ENCODE measurements at regions not wholly inside any gene's neighbourhood (a gene's known extent, or its start where the extent isn't known, plus 50 kb on each side); places are given as distances from the start of the nearest gene placed in this dataset.
A peak's percentile ranks its signal among the peaks of the same experiment; 100 is the strongest.

GRCh38 chr5:125023673-125024072, 277.2 kb upstream of the ZNF608 start:
- peak; percentile 89 for ATAC-seq
- Histone ChIP-seq H3K27me3 (ENCODE audit: low read length) (no peaks in the 10 kb centered on the region), H3K9me2 (replicated peaks; ENCODE audit: low read length) (no peaks in the 10 kb centered on the region), H3K36me3 (ENCODE audit: low read depth, low read length) (no peaks in the 10 kb centered on the region), H3K79me2 (ENCODE audit: low read length) (no peaks in the 10 kb centered on the region), H4K20me1 (ENCODE audit: low read length) (no peaks in the 10 kb centered on the region), H3K27ac (ENCODE audit: low read length) (no peak overlapping the region), H3K4me2 (ENCODE audit: low read length) (no peak overlapping the region), H3K9ac (ENCODE audit: low read length) (no peak overlapping the region), H3F3A (ENCODE audit: low read length, unreplicated experiment) (no peaks in the 10 kb centered on the region), H2AFZ (ENCODE audit: low read length) (no peak overlapping the region), H3K4me1 (ENCODE audit: insufficient read depth, low read length) (peaks cover 20% of the 10 kb centered on the region), H3K9me3 (ENCODE audit: low read length) (no peaks in the 10 kb centered on the region), H3K4me3 (ENCODE audit: low read length) (no peak overlapping the region)
- TF ChIP-seq EZH2phosphoT487 (IDR thresholded peaks at IDR 0.05; ENCODE audit: borderline replicate concordance, low read length), result no peak
- TF ChIP-seq CTCF (conservative IDR thresholded peaks at IDR 0.05; ENCODE audit: low read depth, low read length), result no peak
- no peak for TF ChIP-seq EZH2 (IDR thresholded peaks at IDR 0.05; ENCODE audit: low read length, unreplicated experiment)
- POLR2A ChIA-PET (ENCODE audit: unreplicated experiment), result no interaction called here
- BruUV-seq (replicated peaks), result no TSS peak
- intact Hi-C loops (cut with micrococcal nuclease), result no loop called here
- DNase-seq, result peak; percentile 74
- CTCF ChIA-PET, result no interaction called here

- Histone ChIP-seq H3K4me1 (ENCODE audit: insufficient read depth, low read length) (peaks cover 20% of the 10 kb centered on the region), H3K9ac (ENCODE audit: low read length) (no peak overlapping the region), H3K79me2 (ENCODE audit: low read length) (no peaks in the 10 kb centered on the region), H3K4me3 (ENCODE audit: low read length) (no peak overlapping the region), H3K27me3 (ENCODE audit: low read length) (no peaks in the 10 kb centered on the region), H3K9me2 (replicated peaks; ENCODE audit: low read length) (no peaks in the 10 kb centered on the region), H2AFZ (ENCODE audit: low read length) (no peak overlapping the region), H4K20me1 (ENCODE audit: low read length) (no peaks in the 10 kb centered on the region), H3K36me3 (ENCODE audit: low read depth, low read length) (no peaks in the 10 kb centered on the region), H3F3A (ENCODE audit: low read length, unreplicated experiment) (no peaks in the 10 kb centered on the region), H3K27ac (ENCODE audit: low read length) (peak overlapping the region; percentile 17; the same call in 1 of the 2 replicates), H3K9me3 (ENCODE audit: low read length) (no peaks in the 10 kb centered on the region), H3K4me2 (ENCODE audit: low read length) (no peak overlapping the region)
- intact Hi-C loops (cut with micrococcal nuclease), result no loop called here
- DNase-seq (peak; percentile 61), ATAC-seq (no peak)
- no TSS peak for BruUV-seq (replicated peaks)
- TF ChIP-seq CTCF (conservative IDR thresholded peaks at IDR 0.05; ENCODE audit: low read depth, low read length), result no peak
- TF ChIP-seq EZH2 (IDR thresholded peaks at IDR 0.05; ENCODE audit: low read length, unreplicated experiment), result no peak
- no peak for TF ChIP-seq EZH2phosphoT487 (IDR thresholded peaks at IDR 0.05; ENCODE audit: borderline replicate concordance, low read length)
- ChIA-PET POLR2A (ENCODE audit: unreplicated experiment) (no interaction called here), CTCF (no interaction called here)
Measured at GRCh38 chr5:125026867-125027731, 280.7 kb upstream of the ZNF608 start.

GRCh38 chr5:125032286-125032685, 285.8 kb upstream of the ZNF608 start:
- Histone ChIP-seq H3K27ac (ENCODE audit: low read length) (no peak overlapping the region), H3K27me3 (ENCODE audit: low read length) (no peaks in the 10 kb centered on the region), H3K4me3 (ENCODE audit: low read length) (no peak overlapping the region), H3K36me3 (ENCODE audit: low read depth, low read length) (no peaks in the 10 kb centered on the region), H2AFZ (ENCODE audit: low read length) (no peak overlapping the region), H3K79me2 (ENCODE audit: low read length) (no peaks in the 10 kb centered on the region), H3K9me3 (ENCODE audit: low read length) (no peaks in the 10 kb centered on the region), H3F3A (ENCODE audit: low read length, unreplicated experiment) (no peaks in the 10 kb centered on the region), H3K4me2 (ENCODE audit: low read length) (no peak overlapping the region), H4K20me1 (ENCODE audit: low read length) (no peaks in the 10 kb centered on the region), H3K4me1 (ENCODE audit: insufficient read depth, low read length) (peaks cover 9% of the 10 kb centered on the region; the same call in 1 of the 2 replicates), H3K9ac (ENCODE audit: low read length) (no peak overlapping the region), H3K9me2 (replicated peaks; ENCODE audit: low read length) (no peaks in the 10 kb centered on the region)
- CTCF ChIA-PET, result interaction anchor here (0.6 kb wide), 1 partner anchor 11 kb away, joined by 4 read pairs; no protein-coding TSS in a partner anchor
- TF ChIP-seq CTCF (conservative IDR thresholded peaks at IDR 0.05; ENCODE audit: low read depth, low read length) (no peak), EZH2phosphoT487 (IDR thresholded peaks at IDR 0.05; ENCODE audit: borderline replicate concordance, low read length) (no peak), EZH2 (IDR thresholded peaks at IDR 0.05; ENCODE audit: low read length, unreplicated experiment) (no peak)
- POLR2A ChIA-PET (ENCODE audit: unreplicated experiment), result no interaction called here
- intact Hi-C loops (cut with micrococcal nuclease), result no loop called here
- DNase-seq, result peak; percentile 29
- no TSS peak for BruUV-seq (replicated peaks)
- no peak for ATAC-seq
